A172 (cell line): ENCODE measurements at regions not wholly inside any gene's neighbourhood (a gene's known extent, or its start where the extent isn't known, plus 50 kb on each side); places are given as distances from the start of the nearest gene placed in this dataset.
"Not testable (repeated sequence)": the region's sequence is repeated elsewhere in the genome, so short reads cannot be mapped to it uniquely, and the experiment has no call there.

ENCODE experiments used
- DNase-seq: peaks from one replicate; pipeline ENCODE4 v3.0.0-alpha.2; 2015; ENCODE audit warnings: low spot score

- no peak for DNase-seq
Observed at GRCh38 chr4:158313566-158313965, 103.3 kb downstream of the TMEM144 start.

GRCh38 chr4:158314756-158315487 is 104.6 kb downstream of the TMEM144 start:
- peak; percentile 81 for DNase-seq

- no peak for DNase-seq
Observed at GRCh38 chr4:158315706-158316105, 105.4 kb downstream of the TMEM144 start.

GRCh38 chr4:158316264-158316663 is 106.0 kb downstream of the TMEM144 start:
- DNase-seq, result no peak

- DNase-seq, result no peak
Observed at GRCh38 chr4:158319880-158320279, 109.6 kb downstream of the TMEM144 start.

- DNase-seq, result no peak
Observed at GRCh38 chr4:158322109-158322508, 111.8 kb downstream of the TMEM144 start.

- DNase-seq, result no peak
Observed at GRCh38 chr4:158327525-158327924, 117.2 kb downstream of the TMEM144 start.

GRCh38 chr4:158331863-158332262 is 121.6 kb downstream of the TMEM144 start:
- no peak for DNase-seq

GRCh38 chr4:158333820-158334219 is 123.5 kb downstream of the TMEM144 start:
- no peak for DNase-seq

GRCh38 chr4:158341896-158342295 is 131.6 kb downstream of the TMEM144 start:
- no peak for DNase-seq

GRCh38 chr4:158346576-158346975 is 136.3 kb downstream of the TMEM144 start:
- DNase-seq, result no peak

GRCh38 chr4:158347556-158347955 is 137.3 kb downstream of the TMEM144 start:
- DNase-seq, result no peak

GRCh38 chr4:158350161-158350560 is 139.9 kb downstream of the TMEM144 start:
- DNase-seq, result no peak

- DNase-seq, result no peak
Observed at GRCh38 chr4:158353541-158354304, 143.4 kb downstream of the TMEM144 start.

GRCh38 chr4:158356301-158356700 is 146.0 kb downstream of the TMEM144 start:
- peak; percentile 25 for DNase-seq

- DNase-seq, result not testable (repeated sequence)
Observed at GRCh38 chr4:158367932-158368441, 153.7 kb upstream of the RXFP1 start.

- peak; percentile 6 for DNase-seq
Observed at GRCh38 chr4:158371158-158371557, 150.5 kb upstream of the RXFP1 start.

- DNase-seq, result no peak
Observed at GRCh38 chr4:158374318-158374717, 147.4 kb upstream of the RXFP1 start.

GRCh38 chr4:158376106-158376840 is 145.4 kb upstream of the RXFP1 start:
- DNase-seq, result no peak

GRCh38 chr4:158384414-158384813 is 137.3 kb upstream of the RXFP1 start:
- no peak for DNase-seq

- DNase-seq, result no peak
Observed at GRCh38 chr4:158395343-158395742, 126.3 kb upstream of the RXFP1 start.

- DNase-seq, result no peak
Observed at GRCh38 chr4:158395889-158396288, 125.8 kb upstream of the RXFP1 start.
